HUDEP-2 (cell line): ENCODE measurements at regions not wholly inside any gene's neighbourhood (a gene's known extent, or its start where the extent isn't known, plus 50 kb on each side); places are given as distances from the start of the nearest gene placed in this dataset.

ENCODE experiments used
- DNase-seq, 76 experiments: peaks; one replicate each; lab custom pipeline; 2025; ENCODE audit not compliant: unreplicated experiment in 76 of 76; lab: John Stamatoyannopoulos, UW

GRCh38 chr22:23522623-23523251 is 57.4 kb downstream of the IGLL1 start:
- no peak for DNase-seq

DNA sequence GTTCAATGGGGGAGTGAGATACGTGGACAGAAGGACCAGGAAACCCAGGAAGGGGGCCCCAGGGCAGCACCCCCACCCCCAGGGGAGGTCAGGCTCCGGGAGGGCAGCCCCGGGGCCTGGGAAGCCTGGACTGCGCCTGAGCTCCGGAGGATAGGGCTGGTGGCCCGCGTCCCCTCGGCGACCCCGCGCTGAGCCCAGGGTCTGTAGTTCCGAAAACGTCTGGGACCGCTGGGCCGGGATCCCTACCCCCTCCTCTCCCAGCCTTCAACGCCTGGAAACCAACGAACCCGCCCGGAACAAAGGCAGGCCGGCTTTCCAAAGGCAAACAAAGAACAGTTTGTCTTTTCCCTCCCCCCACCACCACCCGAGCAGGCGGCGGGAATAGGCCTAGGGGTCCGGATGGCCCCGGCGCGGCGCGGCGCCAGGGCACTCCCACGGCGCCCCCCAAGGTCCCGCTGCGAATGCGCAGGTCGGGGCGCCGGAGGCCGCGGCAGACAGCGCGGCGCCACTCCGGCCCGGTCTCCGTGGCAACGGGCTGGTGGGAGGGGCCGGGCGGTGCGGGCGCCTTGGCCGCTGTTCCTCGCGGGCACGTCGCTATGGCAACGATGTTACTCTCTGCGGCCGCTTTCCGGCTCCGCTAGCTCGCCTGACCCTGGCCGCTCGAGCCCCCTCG is 58.5 kb downstream of the IGLL1 start:
- peak in 69 of 76 experiments; percentile 3 to 81 (median 61) for DNase-seq

- no peak for DNase-seq
Observed at GRCh38 chr22:23520863-23521440, 59.1 kb downstream of the IGLL1 start.

GRCh38 chr22:23519442-23520157 is 60.5 kb downstream of the IGLL1 start:
- no peak for DNase-seq

GRCh38 chr22:23518376-23519187 is 61.5 kb downstream of the IGLL1 start:
- DNase-seq: no peak

GRCh38 chr22:23517804-23518375 is 62.2 kb downstream of the IGLL1 start:
- no peak for DNase-seq

DNA sequence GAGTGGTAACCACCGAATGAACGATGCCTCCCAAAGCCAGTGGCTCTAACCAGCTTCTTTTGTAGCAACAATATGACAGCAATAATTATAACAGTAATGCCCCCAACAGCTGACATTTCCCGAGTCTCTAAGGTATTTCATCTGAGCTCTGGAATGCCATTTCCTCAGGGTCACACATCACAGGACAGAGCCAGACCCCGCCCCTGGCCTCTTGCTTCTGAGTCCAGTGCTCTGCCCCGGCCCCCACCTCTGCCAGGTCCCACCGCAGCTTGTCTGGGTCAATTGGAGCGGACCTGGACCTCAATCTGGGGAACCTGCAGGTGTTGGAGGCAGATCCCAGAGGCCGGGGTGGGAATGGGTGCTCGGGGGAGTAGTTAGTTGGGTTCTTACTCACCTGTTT is 63.8 kb downstream of the IGLL1 start:
- DNase-seq: no peak

GRCh38 chr22:23514322-23515038 is 65.6 kb downstream of the IGLL1 start:
- no peak for DNase-seq

DNA sequence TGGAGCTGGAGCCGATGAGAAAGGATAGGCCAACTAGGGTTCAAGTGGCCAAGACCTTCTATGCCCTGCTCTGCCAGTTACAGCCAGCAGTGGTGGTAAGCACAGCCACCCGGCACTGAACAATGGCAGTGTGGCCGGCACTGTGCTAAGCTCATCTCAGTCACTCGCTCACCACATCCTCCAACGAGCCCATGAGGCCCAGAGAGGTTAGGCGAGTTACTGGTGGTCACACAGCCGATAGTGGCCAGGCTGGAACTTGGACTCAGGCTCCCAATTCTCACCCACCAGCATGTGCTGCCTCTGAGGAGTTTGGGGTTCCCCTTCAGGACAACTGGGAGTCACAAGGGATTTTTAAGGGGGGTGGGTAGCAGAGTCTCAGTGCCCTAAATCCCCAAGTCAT is 66.4 kb downstream of the IGLL1 start:
- DNase-seq: no peak

DNA sequence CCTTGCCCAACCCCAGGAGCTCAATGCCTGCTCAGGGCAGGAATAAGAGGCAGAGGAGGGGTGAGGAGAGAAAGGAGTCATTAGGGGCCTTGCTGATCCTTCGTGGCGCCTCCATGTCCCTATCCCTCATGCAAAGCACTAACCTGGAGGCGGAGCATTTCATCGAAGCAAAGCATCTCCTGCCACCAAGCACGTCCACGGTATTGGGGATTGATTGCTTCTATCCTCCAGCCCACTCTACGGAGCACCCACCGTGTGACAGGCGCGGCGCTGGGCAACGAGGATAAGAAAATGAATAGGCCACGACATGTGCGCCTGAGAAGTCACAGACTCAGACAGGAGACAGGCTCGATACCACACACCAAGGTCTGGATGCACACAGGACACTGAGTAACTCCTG is 67.0 kb downstream of the IGLL1 start:
- no peak for DNase-seq

- DNase-seq: no peak
Observed at GRCh38 chr22:23512721-23513120, 67.4 kb downstream of the IGLL1 start.

DNA sequence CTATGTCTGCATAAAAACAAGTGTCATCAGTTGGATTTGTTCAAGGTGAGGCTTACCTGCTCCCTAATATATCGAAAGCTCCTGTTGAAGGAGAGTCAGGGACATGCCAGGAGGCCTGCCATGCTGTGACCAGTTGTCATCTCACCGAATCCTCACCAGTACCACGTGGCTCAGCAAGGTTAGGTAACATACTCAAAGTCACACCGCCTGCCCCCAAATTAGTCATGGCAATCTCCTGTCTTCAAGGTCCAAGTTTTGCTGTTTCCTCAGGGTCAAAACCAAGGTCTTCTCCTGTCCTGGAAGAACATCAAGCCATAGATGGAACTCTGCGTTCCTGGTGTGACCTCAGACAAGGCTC is 67.8 kb downstream of the IGLL1 start:
- DNase-seq: no peak

DNA sequence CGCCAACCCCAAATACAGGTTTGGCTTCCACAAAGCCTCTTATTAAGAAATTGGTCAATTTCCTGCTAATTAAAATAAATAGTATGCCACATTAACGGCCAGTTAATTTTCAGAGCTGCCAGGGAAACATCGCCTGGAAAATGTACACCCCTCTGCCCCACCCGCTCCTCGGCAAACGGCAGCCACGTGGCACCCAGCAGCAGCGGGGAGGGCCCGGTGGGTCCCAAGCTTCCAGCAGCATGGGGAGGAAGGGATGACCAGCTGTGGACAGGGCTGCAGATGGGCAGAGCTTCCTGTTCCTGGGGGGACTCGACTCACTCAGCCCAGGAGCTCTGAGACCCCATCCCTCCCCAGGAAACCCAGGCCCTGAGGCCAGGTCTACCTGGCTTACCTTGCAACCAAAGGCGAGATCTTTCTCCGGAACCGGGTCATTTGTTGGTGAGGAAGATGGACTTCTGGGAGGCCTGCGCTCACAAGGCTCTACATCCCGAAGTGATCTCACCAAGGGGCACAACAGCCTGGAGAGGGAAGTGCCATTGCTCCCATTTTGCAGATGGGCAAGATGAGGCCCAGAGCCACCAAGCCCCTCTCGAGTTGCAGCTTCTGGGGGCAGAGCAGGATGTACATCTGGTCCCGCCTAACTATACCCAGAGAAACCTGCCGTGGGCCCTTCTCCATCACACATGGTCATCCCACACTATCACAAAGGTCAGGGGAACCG is 68.3 kb downstream of the IGLL1 start:
- DNase-seq: no peak

GRCh38 chr22:23509571-23510302 is 70.4 kb downstream of the IGLL1 start:
- DNase-seq: no peak

GRCh38 chr22:23504516-23504915 is 75.6 kb downstream of the IGLL1 start:
- DNase-seq: no peak

DNA sequence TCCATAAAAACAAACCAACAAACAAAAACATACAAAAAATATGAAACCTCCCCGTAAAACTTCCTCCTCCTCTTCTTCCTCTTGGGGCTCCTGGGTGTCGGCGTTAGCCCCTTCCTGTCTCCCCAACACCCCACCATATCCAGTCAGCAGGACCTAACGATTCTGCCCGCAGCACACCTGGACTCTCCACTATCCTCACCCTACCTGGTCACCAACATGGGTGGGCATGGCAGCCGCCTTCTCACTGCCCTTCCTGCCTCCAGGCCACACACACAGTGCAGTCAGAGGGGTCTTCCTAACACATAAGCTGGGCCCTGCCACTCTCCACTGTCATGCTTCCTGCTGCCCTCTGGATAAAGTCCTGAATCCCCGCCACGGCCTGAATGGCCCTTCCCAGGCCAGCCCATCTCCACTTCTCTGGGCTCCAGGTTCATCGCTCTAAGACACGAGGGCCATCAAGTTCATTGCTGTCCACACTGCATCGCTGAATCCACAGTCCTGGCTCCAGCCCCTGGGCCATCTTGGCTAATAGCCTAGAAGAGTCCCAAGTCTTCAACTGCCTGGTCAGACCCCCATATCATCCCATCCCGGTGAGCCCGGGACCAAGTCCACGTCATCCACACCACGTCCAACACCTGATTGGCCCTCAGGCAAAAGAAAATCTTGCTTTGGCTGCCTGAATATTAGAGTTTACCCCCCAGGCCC is 76.2 kb downstream of the IGLL1 start:
- no peak for DNase-seq

GRCh38 chr22:23503142-23503541 is 76.9 kb downstream of the IGLL1 start:
- DNase-seq: no peak

DNA sequence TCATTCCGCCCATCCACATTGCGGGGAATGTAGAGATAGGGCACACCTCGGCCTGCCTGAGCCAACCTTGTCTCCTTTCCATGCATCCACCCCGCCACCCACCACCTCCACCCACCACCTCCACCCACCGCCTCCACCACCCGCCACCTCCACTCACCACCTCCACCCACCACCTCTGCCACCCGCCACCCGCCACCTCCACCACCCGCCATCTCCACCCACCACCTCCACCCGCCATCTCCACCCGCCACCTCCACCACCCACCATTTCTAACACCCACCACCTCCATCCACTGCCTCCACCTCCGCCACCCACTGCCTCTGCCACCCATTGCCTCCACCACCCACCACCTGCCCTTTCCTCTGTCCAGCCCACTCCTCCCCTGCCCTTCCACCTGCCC is 78.4 kb downstream of the IGLL1 start:
- DNase-seq: no peak
